WTC11 (cell line): ENCODE measurements at regions not wholly inside any gene's neighbourhood (a gene's known extent, or its start where the extent isn't known, plus 50 kb on each side); places are given as distances from the start of the nearest gene placed in this dataset.

Experiments
- ATAC-seq: fragments of 200-7000 bp; cut with Tn5 transposase; 2 replicates; pipeline ENCODE4 v1.10.0; 2021; ENCODE audit warnings: mild to moderate bottlenecking, moderate library complexity
- CTCF ChIA-PET: fragments of 300-600 bp; sonication (Branson Sonifier 250); formaldehyde crosslinking; loops from one replicate; lab custom pipeline; 2021; ENCODE audit warnings: antibody characterized with exemption; lab: Charles Lee
- POLR2A ChIA-PET: fragments of 350-600 bp; sonication (Branson Sonifier 250); formaldehyde crosslinking; loops from one replicate; lab custom pipeline; 2021; ENCODE audit warnings: antibody characterized with exemption; lab: Charles Lee
- DNase-seq: peaks from one replicate; pipeline ENCODE4 v3.0.0; 2021; ENCODE audit warnings: low spot score
- H3K27ac Mint-ChIP-seq: 2 replicates; pipeline ENCODE4 v1.8.0; 2021; ENCODE audit warnings: mixed read lengths
- H3K27me3 Mint-ChIP-seq: 2 replicates; pipeline ENCODE4 v1.8.0; 2021; ENCODE audit warnings: low read depth, mild to moderate bottlenecking, moderate library complexity, mixed read lengths
- H3K36me3 Mint-ChIP-seq: 2 replicates; pipeline ENCODE4 v1.8.0; 2021; ENCODE audit warnings: mixed read lengths
- H3K4me1 Mint-ChIP-seq: 2 replicates; pipeline ENCODE4 v1.8.0; 2022; ENCODE audit warnings: mixed read lengths
- H3K4me3 Mint-ChIP-seq: 2 replicates; pipeline ENCODE4 v1.8.0; 2021; ENCODE audit warnings: mild to moderate bottlenecking, moderate library complexity, mixed read lengths
- H3K9me3 Mint-ChIP-seq: 2 replicates; pipeline ENCODE4 v1.8.0; 2021; ENCODE audit warnings: mixed read lengths
- FOXK1 ChIP-seq: sonication (generic); formaldehyde crosslinking; IDR thresholded peaks from 2 replicates; pipeline ENCODE4 v1.8.0; 2022; ENCODE audit warnings: mild to moderate bottlenecking, moderate library complexity, missing genetic modification reagents
- GABPB1 ChIP-seq: sonication (generic); formaldehyde crosslinking; IDR thresholded peaks from 2 replicates; pipeline ENCODE4 v1.8.1; 2023; ENCODE audit warnings: mild to moderate bottlenecking, missing genetic modification reagents
- GRHL2 ChIP-seq: fragments of 250-450 bp; sonication (Bioruptor Pico); IDR thresholded peaks from 2 replicates; pipeline ENCODE4 v1.8.0; 2022; ENCODE audit warnings: mild to moderate bottlenecking, moderate library complexity; ENCODE audit not compliant: insufficient replicate concordance, severe bottlenecking
- OVOL2 ChIP-seq: fragments of 250-450 bp; sonication (Bioruptor Pico); IDR thresholded peaks from 2 replicates; pipeline ENCODE4 v1.9.0; 2021; ENCODE audit warnings: mild to moderate bottlenecking, borderline replicate concordance
- PRRX2 ChIP-seq: fragments of 250-450 bp; sonication (Bioruptor Pico); IDR thresholded peaks from 2 replicates; pipeline ENCODE4 v1.8.0; 2021; ENCODE audit warnings: mild to moderate bottlenecking
- RELA ChIP-seq: sonication (generic); formaldehyde crosslinking; IDR thresholded peaks from 2 replicates; pipeline ENCODE4 v1.8.1; 2022; ENCODE audit warnings: missing genetic modification reagents, mild to moderate bottlenecking, borderline replicate concordance
- SMAD4 ChIP-seq: sonication (generic); formaldehyde crosslinking; IDR thresholded peaks from 2 replicates; pipeline ENCODE4 v1.8.0; 2022; ENCODE audit warnings: mild to moderate bottlenecking, missing genetic modification reagents
- ZNF121 ChIP-seq: sonication (generic); formaldehyde crosslinking; IDR thresholded peaks from 2 replicates; pipeline ENCODE4 v1.8.0; 2023; ENCODE audit warnings: missing genetic modification reagents
- ZNF138 ChIP-seq: sonication (generic); formaldehyde crosslinking; conservative IDR thresholded peaks from 2 replicates; pipeline ENCODE4 v1.8.1; 2022; ENCODE audit warnings: mild to moderate bottlenecking, moderate library complexity, missing genetic modification reagents
- ZNF317 ChIP-seq: sonication (generic); formaldehyde crosslinking; IDR thresholded peaks from 2 replicates; pipeline ENCODE4 v1.8.1; 2023; ENCODE audit warnings: low read depth, mild to moderate bottlenecking, moderate library complexity, missing genetic modification reagents, borderline replicate concordance
- ZNF671 ChIP-seq: fragments of 250-450 bp; sonication (Bioruptor Pico); IDR thresholded peaks from 2 replicates; pipeline ENCODE4 v1.8.0; 2021; ENCODE audit warnings: mild to moderate bottlenecking
- TF ChIP-seq, protein P1 (sequence below): fragments of 250-450 bp; sonication (Bioruptor Pico); IDR thresholded peaks from 2 replicates; pipeline ENCODE4 v2.1.2; 2022; ENCODE audit warnings: mild to moderate bottlenecking, moderate library complexity
- TF ChIP-seq, protein P2 (sequence below): sonication (generic); formaldehyde crosslinking; IDR thresholded peaks from 2 replicates; pipeline ENCODE4 v1.8.0; 2023; ENCODE audit warnings: mild to moderate bottlenecking, missing genetic modification reagents
- TF ChIP-seq, protein P3 (sequence below): sonication (generic); formaldehyde crosslinking; IDR thresholded peaks from 2 replicates; pipeline ENCODE4 v1.8.0; 2022; ENCODE audit warnings: mild to moderate bottlenecking, missing genetic modification reagents
- TF ChIP-seq, protein P4 (sequence below): sonication (generic); formaldehyde crosslinking; IDR thresholded peaks from 2 replicates; pipeline ENCODE4 v1.8.1; 2022; ENCODE audit warnings: mild to moderate bottlenecking, missing genetic modification reagents, moderate library complexity, borderline replicate concordance
- TF ChIP-seq, protein P5 (sequence below): sonication (generic); formaldehyde crosslinking; IDR thresholded peaks from 2 replicates; pipeline ENCODE4 v1.8.1; 2022; ENCODE audit warnings: mild to moderate bottlenecking, moderate library complexity, missing genetic modification reagents
- TF ChIP-seq, protein P6 (sequence below): fragments of 250-450 bp; sonication (Bioruptor Pico); conservative IDR thresholded peaks from 2 replicates; pipeline ENCODE4 v1.9.0; 2021; ENCODE audit warnings: mild to moderate bottlenecking
- TF ChIP-seq, protein P7 (sequence below): sonication (generic); formaldehyde crosslinking; IDR thresholded peaks from 2 replicates; pipeline ENCODE4 v1.8.0; 2023; ENCODE audit warnings: missing genetic modification reagents, mild to moderate bottlenecking, borderline replicate concordance

DNA sequence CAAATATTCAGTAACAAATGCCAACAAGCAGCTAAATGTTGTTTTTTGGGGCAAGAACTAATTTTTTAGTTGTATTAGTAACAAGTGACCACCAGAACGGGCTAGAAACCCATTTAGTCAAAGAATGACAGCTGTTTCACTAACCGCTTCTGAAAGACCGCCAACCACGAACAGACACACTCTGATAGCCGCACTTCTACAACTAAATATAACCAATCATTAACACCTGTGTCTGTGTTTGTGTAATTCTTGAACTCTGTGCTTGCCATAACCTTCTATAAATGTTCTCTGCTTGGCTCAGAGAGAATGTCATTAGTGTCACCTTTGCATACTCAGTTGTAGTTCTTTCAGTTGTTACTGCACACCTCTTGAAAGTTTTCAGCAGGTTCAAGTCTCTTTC, 526.3 kb upstream of the LRRTM1 start:
- Mint-ChIP-seq H3K4me1 (no peaks in the 10 kb centered on the region), H3K9me3 (no peaks in the 10 kb centered on the region), H3K4me3 (no peak overlapping the region), H3K27me3 (no peaks in the 10 kb centered on the region), H3K36me3 (no peaks in the 10 kb centered on the region), H3K27ac (no peak overlapping the region)
- ChIA-PET CTCF (no interaction called here), POLR2A (no interaction called here)
- DNase-seq (no peak), ATAC-seq (no peak)
- TF ChIP-seq PRRX2 (CRISPR knock-in tag) (no peak), RELA (no peak), ZNF121 (CRISPR knock-in tag) (no peak), GRHL2 (CRISPR knock-in tag) (no peak)
- TF ChIP-seq, protein P1, sequence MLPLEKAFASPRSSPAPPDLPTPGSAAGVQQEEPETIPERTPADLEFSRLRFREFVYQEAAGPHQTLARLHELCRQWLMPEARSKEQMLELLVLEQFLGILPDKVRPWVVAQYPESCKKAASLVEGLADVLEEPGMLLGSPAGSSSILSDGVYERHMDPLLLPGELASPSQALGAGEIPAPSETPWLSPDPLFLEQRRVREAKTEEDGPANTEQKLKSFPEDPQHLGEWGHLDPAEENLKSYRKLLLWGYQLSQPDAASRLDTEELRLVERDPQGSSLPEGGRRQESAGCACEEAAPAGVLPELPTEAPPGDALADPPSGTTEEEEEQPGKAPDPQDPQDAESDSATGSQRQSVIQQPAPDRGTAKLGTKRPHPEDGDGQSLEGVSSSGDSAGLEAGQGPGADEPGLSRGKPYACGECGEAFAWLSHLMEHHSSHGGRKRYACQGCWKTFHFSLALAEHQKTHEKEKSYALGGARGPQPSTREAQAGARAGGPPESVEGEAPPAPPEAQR (CRISPR knock-in tag), result no peak
- TF ChIP-seq, protein P2, sequence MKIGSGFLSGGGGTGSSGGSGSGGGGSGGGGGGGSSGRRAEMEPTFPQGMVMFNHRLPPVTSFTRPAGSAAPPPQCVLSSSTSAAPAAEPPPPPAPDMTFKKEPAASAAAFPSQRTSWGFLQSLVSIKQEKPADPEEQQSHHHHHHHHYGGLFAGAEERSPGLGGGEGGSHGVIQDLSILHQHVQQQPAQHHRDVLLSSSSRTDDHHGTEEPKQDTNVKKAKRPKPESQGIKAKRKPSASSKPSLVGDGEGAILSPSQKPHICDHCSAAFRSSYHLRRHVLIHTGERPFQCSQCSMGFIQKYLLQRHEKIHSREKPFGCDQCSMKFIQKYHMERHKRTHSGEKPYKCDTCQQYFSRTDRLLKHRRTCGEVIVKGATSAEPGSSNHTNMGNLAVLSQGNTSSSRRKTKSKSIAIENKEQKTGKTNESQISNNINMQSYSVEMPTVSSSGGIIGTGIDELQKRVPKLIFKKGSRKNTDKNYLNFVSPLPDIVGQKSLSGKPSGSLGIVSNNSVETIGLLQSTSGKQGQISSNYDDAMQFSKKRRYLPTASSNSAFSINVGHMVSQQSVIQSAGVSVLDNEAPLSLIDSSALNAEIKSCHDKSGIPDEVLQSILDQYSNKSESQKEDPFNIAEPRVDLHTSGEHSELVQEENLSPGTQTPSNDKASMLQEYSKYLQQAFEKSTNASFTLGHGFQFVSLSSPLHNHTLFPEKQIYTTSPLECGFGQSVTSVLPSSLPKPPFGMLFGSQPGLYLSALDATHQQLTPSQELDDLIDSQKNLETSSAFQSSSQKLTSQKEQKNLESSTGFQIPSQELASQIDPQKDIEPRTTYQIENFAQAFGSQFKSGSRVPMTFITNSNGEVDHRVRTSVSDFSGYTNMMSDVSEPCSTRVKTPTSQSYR (CRISPR knock-in tag), result no peak
- TF ChIP-seq, protein P3, sequence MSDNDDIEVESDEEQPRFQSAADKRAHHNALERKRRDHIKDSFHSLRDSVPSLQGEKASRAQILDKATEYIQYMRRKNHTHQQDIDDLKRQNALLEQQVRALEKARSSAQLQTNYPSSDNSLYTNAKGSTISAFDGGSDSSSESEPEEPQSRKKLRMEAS (CRISPR knock-in tag), result no peak

DNA sequence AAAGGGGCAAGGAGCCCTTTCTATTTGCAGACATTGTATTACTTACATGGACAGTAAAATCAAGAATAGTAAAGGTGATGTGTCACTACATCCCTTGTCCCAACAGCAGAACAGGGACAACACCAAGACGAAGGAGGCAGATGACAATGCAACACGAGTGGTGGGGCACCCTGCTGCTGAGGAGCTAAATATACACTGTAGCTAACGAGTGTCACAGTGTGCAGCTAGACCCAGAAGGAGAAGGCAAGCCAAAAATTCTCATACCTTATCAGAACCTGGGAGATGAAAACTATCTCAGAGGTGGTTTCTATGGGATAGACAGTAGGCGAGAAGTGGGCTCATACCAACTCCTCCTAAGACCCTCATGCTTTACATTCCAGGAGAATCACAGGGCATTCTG, 518.4 kb upstream of the LRRTM1 start:
- ChIA-PET POLR2A (no interaction called here), CTCF (interaction anchor here (2.6 kb wide), 1 partner anchor 29 kb away, joined by 9 read pairs; no protein-coding TSS in a partner anchor)
- H3K27ac Mint-ChIP-seq, result no peak overlapping the region
- H3K9me3 Mint-ChIP-seq, result peaks cover 18% of the 10 kb centered on the region
- ATAC-seq, result no peak
- TF ChIP-seq, protein P4, sequence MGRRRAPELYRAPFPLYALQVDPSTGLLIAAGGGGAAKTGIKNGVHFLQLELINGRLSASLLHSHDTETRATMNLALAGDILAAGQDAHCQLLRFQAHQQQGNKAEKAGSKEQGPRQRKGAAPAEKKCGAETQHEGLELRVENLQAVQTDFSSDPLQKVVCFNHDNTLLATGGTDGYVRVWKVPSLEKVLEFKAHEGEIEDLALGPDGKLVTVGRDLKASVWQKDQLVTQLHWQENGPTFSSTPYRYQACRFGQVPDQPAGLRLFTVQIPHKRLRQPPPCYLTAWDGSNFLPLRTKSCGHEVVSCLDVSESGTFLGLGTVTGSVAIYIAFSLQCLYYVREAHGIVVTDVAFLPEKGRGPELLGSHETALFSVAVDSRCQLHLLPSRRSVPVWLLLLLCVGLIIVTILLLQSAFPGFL, result no peak
- TF ChIP-seq PRRX2 (CRISPR knock-in tag) (no peak), OVOL2 (CRISPR knock-in tag) (no peak), GABPB1 (no peak), ZNF138 (no peak), RELA (no peak), SMAD4 (CRISPR knock-in tag) (no peak), FOXK1 (CRISPR knock-in tag) (no peak), ZNF317 (CRISPR knock-in tag) (no peak), ZNF671 (no peak)
- TF ChIP-seq, protein P3 (CRISPR knock-in tag), result no peak
- TF ChIP-seq, protein P5, sequence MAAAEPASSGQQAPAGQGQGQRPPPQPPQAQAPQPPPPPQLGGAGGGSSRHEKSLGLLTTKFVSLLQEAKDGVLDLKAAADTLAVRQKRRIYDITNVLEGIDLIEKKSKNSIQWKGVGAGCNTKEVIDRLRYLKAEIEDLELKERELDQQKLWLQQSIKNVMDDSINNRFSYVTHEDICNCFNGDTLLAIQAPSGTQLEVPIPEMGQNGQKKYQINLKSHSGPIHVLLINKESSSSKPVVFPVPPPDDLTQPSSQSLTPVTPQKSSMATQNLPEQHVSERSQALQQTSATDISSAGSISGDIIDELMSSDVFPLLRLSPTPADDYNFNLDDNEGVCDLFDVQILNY (CRISPR knock-in tag), result no peak
- TF ChIP-seq, protein P6, sequence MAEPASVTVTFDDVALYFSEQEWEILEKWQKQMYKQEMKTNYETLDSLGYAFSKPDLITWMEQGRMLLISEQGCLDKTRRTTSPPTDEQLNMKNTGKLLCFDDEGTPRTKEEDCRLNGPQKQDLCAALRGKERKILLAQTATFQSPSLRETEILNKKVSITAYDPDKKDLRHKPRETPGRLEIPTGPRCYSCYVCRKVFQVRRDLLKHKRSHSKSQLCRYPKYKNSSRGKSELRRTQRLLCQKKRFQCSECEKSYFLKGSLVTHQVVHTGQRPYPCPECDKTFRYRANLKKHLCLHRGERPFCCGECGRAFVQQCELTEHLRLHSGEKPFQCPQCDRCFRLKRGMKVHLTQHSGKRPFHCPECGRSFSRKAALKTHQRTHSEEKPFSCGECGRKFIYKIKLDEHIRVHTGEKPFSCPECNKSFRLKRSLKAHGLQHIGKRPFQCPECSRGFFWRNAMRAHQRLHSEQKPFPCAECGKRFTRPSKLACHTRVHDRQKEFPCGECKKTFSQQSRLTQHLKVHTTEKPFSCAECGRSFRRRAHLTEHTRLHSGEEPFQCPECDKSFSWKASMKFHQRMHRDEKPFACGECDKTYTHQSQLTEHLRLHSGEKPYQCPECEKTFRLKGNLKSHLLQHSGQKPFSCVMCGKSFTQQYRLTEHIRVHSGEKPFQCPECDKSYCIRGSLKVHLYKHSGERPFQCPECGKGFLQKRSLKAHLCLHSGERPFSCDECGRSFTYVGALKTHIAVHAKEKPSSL, result no peak
- TF ChIP-seq, protein P7, sequence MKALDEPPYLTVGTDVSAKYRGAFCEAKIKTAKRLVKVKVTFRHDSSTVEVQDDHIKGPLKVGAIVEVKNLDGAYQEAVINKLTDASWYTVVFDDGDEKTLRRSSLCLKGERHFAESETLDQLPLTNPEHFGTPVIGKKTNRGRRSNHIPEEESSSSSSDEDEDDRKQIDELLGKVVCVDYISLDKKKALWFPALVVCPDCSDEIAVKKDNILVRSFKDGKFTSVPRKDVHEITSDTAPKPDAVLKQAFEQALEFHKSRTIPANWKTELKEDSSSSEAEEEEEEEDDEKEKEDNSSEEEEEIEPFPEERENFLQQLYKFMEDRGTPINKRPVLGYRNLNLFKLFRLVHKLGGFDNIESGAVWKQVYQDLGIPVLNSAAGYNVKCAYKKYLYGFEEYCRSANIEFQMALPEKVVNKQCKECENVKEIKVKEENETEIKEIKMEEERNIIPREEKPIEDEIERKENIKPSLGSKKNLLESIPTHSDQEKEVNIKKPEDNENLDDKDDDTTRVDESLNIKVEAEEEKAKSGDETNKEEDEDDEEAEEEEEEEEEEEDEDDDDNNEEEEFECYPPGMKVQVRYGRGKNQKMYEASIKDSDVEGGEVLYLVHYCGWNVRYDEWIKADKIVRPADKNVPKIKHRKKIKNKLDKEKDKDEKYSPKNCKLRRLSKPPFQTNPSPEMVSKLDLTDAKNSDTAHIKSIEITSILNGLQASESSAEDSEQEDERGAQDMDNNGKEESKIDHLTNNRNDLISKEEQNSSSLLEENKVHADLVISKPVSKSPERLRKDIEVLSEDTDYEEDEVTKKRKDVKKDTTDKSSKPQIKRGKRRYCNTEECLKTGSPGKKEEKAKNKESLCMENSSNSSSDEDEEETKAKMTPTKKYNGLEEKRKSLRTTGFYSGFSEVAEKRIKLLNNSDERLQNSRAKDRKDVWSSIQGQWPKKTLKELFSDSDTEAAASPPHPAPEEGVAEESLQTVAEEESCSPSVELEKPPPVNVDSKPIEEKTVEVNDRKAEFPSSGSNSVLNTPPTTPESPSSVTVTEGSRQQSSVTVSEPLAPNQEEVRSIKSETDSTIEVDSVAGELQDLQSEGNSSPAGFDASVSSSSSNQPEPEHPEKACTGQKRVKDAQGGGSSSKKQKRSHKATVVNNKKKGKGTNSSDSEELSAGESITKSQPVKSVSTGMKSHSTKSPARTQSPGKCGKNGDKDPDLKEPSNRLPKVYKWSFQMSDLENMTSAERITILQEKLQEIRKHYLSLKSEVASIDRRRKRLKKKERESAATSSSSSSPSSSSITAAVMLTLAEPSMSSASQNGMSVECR (CRISPR knock-in tag), result no peak
- no peak for DNase-seq
- H3K36me3 Mint-ChIP-seq, result no peaks in the 10 kb centered on the region
- H3K4me3 Mint-ChIP-seq, result no peak overlapping the region
- no peaks in the 10 kb centered on the region for H3K4me1 Mint-ChIP-seq
- H3K27me3 Mint-ChIP-seq, result no peaks in the 10 kb centered on the region
